K562 (cell line): ENCODE measurements at regions not wholly inside any gene's neighbourhood (a gene's known extent, or its start where the extent isn't known, plus 50 kb on each side); places are given as distances from the start of the nearest gene placed in this dataset.
A peak's percentile ranks its signal among the peaks of the same experiment; 100 is the strongest.

Experiments
- ATAC-seq: fragments of 200-7000 bp; cut with Tn5 transposase; 3 replicates; pipeline ENCODE4 v1.9.1; 2020; ENCODE audit warnings: moderate library complexity
- BruUV-seq: library from RNA; stranded (reverse); fragments of 400-500 nt; replicated peaks from 2 replicates; lab custom pipeline; 2021; lab: Mats Ljungman, UMichigan
- CTCF ChIA-PET: fragments of 300-600 bp; formaldehyde crosslinking; extraction: SDS; loops from one replicate; lab custom pipeline; 2021; ENCODE audit warnings: low intra/inter-chr PET ratio; lab: Yijun Ruan, JAX
- POLR2A ChIA-PET: fragments of 300-600, 350-650 bp; sonication (Branson Sonifier 250); formaldehyde crosslinking; extraction: SDS; loops from one replicate; lab custom pipeline; 2021; ENCODE audit warnings: antibody characterized with exemption, inconsistent platforms; lab: Yijun Ruan, JAX
- DNase-seq, 4 experiments: peaks; one replicate each; pipeline versions ENCODE4 v3.0.0 to v3.0.0-alpha.2; 2011 to 2018; ENCODE audit warnings: low spot score in 3 of 4, mixed read lengths in 3 of 4; ENCODE audit errors: extremely low read depth in 1 of 4
- FAIRE-seq: peaks from 2 replicates; lab custom pipeline; 2011; peaks lifted over from hg19 to GRCh38; lab: Jason Lieb, UNC
- H2AFZ ChIP-seq: 2 replicates; pipeline ENCODE4 v1.6.0; 2011; ENCODE audit warnings: low read depth, low read length, control low read depth, inconsistent platforms
- H3K27ac ChIP-seq: fragments of 200-600 bp; 3 replicates; pipeline ENCODE4 v1.8.0; 2011; ENCODE audit warnings: low read depth, mild to moderate bottlenecking, control low read depth, inconsistent platforms, low read length, moderate library complexity, mixed read lengths; ENCODE audit errors: extremely low read depth
- H3K27me3 ChIP-seq, 2 experiments: fragments of 300-600 bp in 1 of 2; 2 replicates in 1 of 2; 3 replicates in 1 of 2; pipeline versions ENCODE4 v1.6.0 to v1.8.0; 2011; ENCODE audit warnings: inconsistent platforms in 2 of 2, low read length in 2 of 2, mild to moderate bottlenecking in 1 of 2, mixed read lengths in 1 of 2, moderate library complexity in 1 of 2; ENCODE audit not compliant: control insufficient read depth in 2 of 2, insufficient read depth in 2 of 2
- H3K36me3 ChIP-seq: fragments of 300-600 bp; 3 replicates; pipeline ENCODE4 v1.8.0; 2011; ENCODE audit warnings: mild to moderate bottlenecking, low read length, inconsistent platforms; ENCODE audit not compliant: control insufficient read depth, insufficient read depth
- H3K4me1 ChIP-seq, 2 experiments: fragments of 200-600 bp in 1 of 2; replicated peaks in 1 of 2; 2 replicates in 1 of 2; 3 replicates in 1 of 2; pipeline versions ENCODE4 v1.5.1 to v1.8.0; 2011; ENCODE audit warnings: inconsistent platforms in 2 of 2, low read length in 2 of 2, mild to moderate bottlenecking in 1 of 2, mixed read lengths in 1 of 2, moderate library complexity in 1 of 2; ENCODE audit not compliant: control insufficient read depth in 2 of 2, insufficient read depth in 2 of 2
- H3K4me2 ChIP-seq: 2 replicates; pipeline ENCODE4 v1.6.1; 2011; ENCODE audit warnings: low read length, control low read depth, inconsistent platforms, mixed read lengths; ENCODE audit not compliant: insufficient read depth
- H3K4me3 ChIP-seq: fragments of 200-600 bp; sonication (generic), shearing (Covaris generic); 2 replicates; pipeline ENCODE4 v1.5.1; 2016; ENCODE audit warnings: control low read depth, inconsistent platforms
- H3K79me2 ChIP-seq: fragments of 200-600 bp; 3 replicates; pipeline ENCODE4 v1.8.0; 2011; ENCODE audit warnings: low read length, inconsistent platforms; ENCODE audit not compliant: control insufficient read depth, insufficient read depth
- H3K9ac ChIP-seq, 2 experiments: 2 replicates each; pipeline versions ENCODE4 v1.6.0 to v1.6.1; 2011; ENCODE audit warnings: low read depth in 2 of 2, low read length in 2 of 2, control low read depth in 1 of 2, inconsistent platforms in 1 of 2, mild to moderate bottlenecking in 1 of 2, mixed read lengths in 1 of 2; ENCODE audit not compliant: insufficient read depth in 1 of 2
- H3K9me1 ChIP-seq: one replicate; pipeline ENCODE4 v1.6.0; 2011; ENCODE audit warnings: inconsistent platforms, mild to moderate bottlenecking, low read length, moderate library complexity; ENCODE audit not compliant: control insufficient read depth, insufficient read depth
- H3K9me3 ChIP-seq: replicated peaks from 2 replicates; pipeline ENCODE4 v1.5.1; 2011; ENCODE audit warnings: low read depth, low read length, inconsistent platforms; ENCODE audit not compliant: control insufficient read depth, insufficient read depth
- H4K20me1 ChIP-seq: replicated peaks from 2 replicates; pipeline ENCODE4 v1.6.1; 2011; ENCODE audit warnings: low read length, inconsistent platforms, mixed read lengths; ENCODE audit not compliant: control insufficient read depth, insufficient read depth
- CREBBP ChIP-seq: IDR thresholded peaks from one replicate; pipeline ENCODE4 v1.6.1; 2012; ENCODE audit warnings: low read depth, mild to moderate bottlenecking, control low read depth, inconsistent platforms, low read length
- FOSL1 ChIP-seq: fragments of 200-800 bp; sonication (Bioruptor generic); conservative IDR thresholded peaks from 2 replicates; pipeline ENCODE4 v1.6.1; 2016; ENCODE audit warnings: missing genetic modification characterization, missing compliant biosample characterization
- MAFG ChIP-seq: fragments of 450-650 bp; conservative IDR thresholded peaks from 2 replicates; pipeline ENCODE4 v1.6.1; 2016; ENCODE audit warnings: missing genetic modification characterization, missing compliant biosample characterization
- NRF1 ChIP-seq, 2 experiments: fragments of 450-650 bp; IDR thresholded peaks in 1 of 2; conservative IDR thresholded peaks in 1 of 2; 2 replicates each; pipeline ENCODE4 v1.6.1; 2014; ENCODE audit warnings: mild to moderate bottlenecking in 2 of 2
- RCOR1 ChIP-seq, 2 experiments: IDR thresholded peaks; 2 replicates each; pipeline ENCODE4 v1.6.1; 2012; ENCODE audit warnings: low read depth in 2 of 2, low read length in 2 of 2, borderline replicate concordance in 1 of 2, improper control_type of control experiment in 1 of 2
- RNF2 ChIP-seq: sonication (generic); IDR thresholded peaks from 2 replicates; pipeline ENCODE4 v1.6.1; 2016
- SRF ChIP-seq, 2 experiments: fragments of 250-450, 450-650 bp in 1 of 2; sonication (Bioruptor Pico) in 1 of 2; sonication (generic) in 1 of 2; formaldehyde crosslinking; IDR thresholded peaks; 2 replicates each; pipeline versions ENCODE4 v1.5.0 to v1.5.1; 2020 to 2022; ENCODE audit warnings: mild to moderate bottlenecking in 1 of 2, missing genetic modification reagents in 1 of 2
- WGBS: fragments of 100-300 bp; shearing (Covaris generic); methylation state at CpG from one replicate; pipeline ENCODE4 v1.1.6; 2016; ENCODE audit warnings: low coverage, mixed read lengths; ENCODE audit not compliant: insufficient coverage; ENCODE audit errors: missing lambda C conversion rate; 5-methylcytosine and 5-hydroxymethylcytosine counted together
- in situ Hi-C: fragments of 300-500 bp; cut with MboI; formaldehyde crosslinking; loops from 4 replicates; pipeline ENCODE4 v1.15.0; 2018; ENCODE audit warnings: inconsistent platforms, mixed read lengths
- intact Hi-C: fragments of 100-400 bp; cut with micrococcal nuclease; formaldehyde crosslinking; loops from 2 replicates; pipeline ENCODE4 v1.14.2; 2022

DNA sequence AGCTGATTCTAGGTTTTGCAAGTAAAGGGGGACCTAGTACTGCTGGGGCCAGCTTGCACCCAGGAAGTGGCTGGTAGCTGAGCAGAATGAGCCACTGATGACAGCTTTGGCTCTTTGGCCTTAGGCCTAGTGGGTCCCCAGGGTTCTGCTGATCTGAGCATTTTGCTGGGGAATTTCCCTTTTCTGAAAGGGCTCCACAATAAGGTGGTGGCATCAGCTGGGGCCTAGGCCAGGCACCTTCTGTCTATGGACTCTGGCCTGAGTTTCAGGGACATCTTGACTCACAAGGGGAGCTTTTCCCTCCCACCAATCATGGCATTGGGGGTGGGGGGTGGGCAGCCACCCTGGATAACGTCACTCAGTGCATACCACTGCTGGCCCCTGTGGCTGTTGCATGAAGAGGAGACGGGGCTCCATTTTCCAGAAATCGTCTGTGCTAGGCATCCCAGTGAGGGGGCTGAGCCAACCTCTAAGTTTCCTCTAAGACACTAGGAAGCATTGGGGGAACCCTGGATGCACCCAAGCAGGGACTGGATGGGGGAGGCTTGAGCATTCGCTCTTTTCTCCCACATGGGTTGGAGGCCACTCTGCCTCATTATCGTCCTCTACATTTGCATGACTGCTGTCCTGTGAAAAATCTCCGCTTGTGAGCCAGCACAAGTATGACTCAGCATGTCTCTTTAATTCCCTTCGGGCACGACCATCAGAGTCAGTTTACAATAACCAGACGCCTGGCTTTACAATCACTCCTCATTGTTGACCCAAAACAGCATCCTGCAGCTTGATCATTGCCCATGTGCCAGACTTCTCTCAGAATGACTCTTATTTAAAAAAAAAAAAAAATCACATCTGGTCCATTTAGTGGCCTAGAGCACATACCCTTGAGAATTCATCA lies 145.0 kb upstream of the THY1 start (continued):
- TF ChIP-seq FOSL1, result 0 out of 2 replicates have a peak, but pooled peaks have one; percentile 26
- peak in 1 of 2 experiments; percentile 24; a peak in 1 of 4 replicates for TF ChIP-seq NRF1 (conservative IDR thresholded peaks at IDR 0.05 in 1 of 2, IDR thresholded peaks at IDR 0.05 in 1 of 2)
- peak; percentile 95 for TF ChIP-seq MAFG
- TF ChIP-seq CREBBP, result no peak
- no peak for TF ChIP-seq SRF (CRISPR knock-in tag; IDR thresholded peaks at IDR 0.05)
- TF ChIP-seq RCOR1 (IDR thresholded peaks at IDR 0.05; ENCODE audit: borderline replicate concordance in 1 of 2, low read depth in 2 of 2, low read length in 2 of 2), result peak in 1 of 2 experiments; percentile 65; a peak in 1 of 4 replicates

DNA sequence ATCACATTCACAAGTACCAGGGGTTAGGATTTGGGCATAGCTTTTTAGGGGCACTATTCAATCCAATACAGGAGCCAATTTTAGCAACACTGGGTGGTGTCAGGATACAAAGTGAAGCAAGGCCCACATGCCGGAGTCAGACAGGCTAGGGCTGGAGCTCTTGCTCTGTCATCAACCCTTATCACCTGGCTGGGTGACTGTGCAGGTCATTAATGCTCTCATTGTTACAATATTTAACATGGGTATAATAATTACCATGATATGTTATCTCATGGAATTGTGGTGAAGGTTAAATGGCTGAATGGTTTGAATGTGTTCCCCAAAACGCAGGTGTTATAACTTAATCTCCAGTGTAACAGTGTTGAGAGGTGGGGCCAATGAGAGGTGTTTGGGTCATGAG lies 143.3 kb upstream of the THY1 start:
- no peak for DNase-seq
- FAIRE-seq, result no peak
- CTCF ChIA-PET, result no interaction called here
- H3K79me2 ChIP-seq, result no peaks in the 10 kb centered on the region
- TF ChIP-seq NRF1 (conservative IDR thresholded peaks at IDR 0.05 in 1 of 2, IDR thresholded peaks at IDR 0.05 in 1 of 2) (no peak), RNF2 (no peak)
- no peak overlapping the region for H3K4me2 ChIP-seq
- no peaks in the 10 kb centered on the region for H3K36me3 ChIP-seq
- intact Hi-C loops, result no loop called here
- H3K9me1 ChIP-seq, result no peaks in the 10 kb centered on the region
- WGBS, result 12% methylated on average over 2 of the region's 2 CpGs
- H3K4me3 ChIP-seq, result no peak overlapping the region
- POLR2A ChIA-PET, result interaction anchor here (0.7 to 0.8 kb wide), 2 partner anchors 28 to 337 kb away, joined by 3 to 4 read pairs; no protein-coding TSS in a partner anchor
- no peaks in the 10 kb centered on the region for H3K9me3 ChIP-seq
- no peaks in the 10 kb centered on the region for H4K20me1 ChIP-seq
- H2AFZ ChIP-seq, result no peak overlapping the region
- in situ Hi-C loops, result no loop called here
- no peak overlapping the region for H3K27ac ChIP-seq
- no peak for ATAC-seq
- H3K9ac ChIP-seq, result no peak overlapping the region
- peaks cover 0 to 4% of the 10 kb centered on the region in 2 experiments; a peak in 3 of 5 replicates for H3K4me1 ChIP-seq
- BruUV-seq, result no TSS peak
- no peaks in the 10 kb centered on the region for H3K27me3 ChIP-seq
